DOHH2 (cell line): ENCODE measurements at regions not wholly inside any gene's neighbourhood (a gene's known extent, or its start where the extent isn't known, plus 50 kb on each side); places are given as distances from the start of the nearest gene placed in this dataset.

Source experiments
- H3F3A ChIP-seq: fragments of 200-600 bp; sonication (generic), shearing (Covaris generic); 2 replicates; pipeline ENCODE4 v1.6.0; 2016; ENCODE audit warnings: antibody characterized with exemption, mild to moderate bottlenecking; ENCODE audit not compliant: control insufficient read depth, insufficient read depth
- H3K27ac ChIP-seq: fragments of 200-600 bp; sonication (generic); 2 replicates; pipeline ENCODE4 v1.5.1; 2014; ENCODE audit warnings: low read depth, mild to moderate bottlenecking, low read length, moderate library complexity
- H3K27me3 ChIP-seq: fragments of 200-600 bp; sonication (generic); 2 replicates; pipeline ENCODE4 v1.6.1; 2014; ENCODE audit warnings: mild to moderate bottlenecking, low read length, mixed read lengths; ENCODE audit not compliant: control insufficient read depth
- H3K36me3 ChIP-seq: fragments of 200-600 bp; sonication (generic); 2 replicates; pipeline ENCODE4 v1.6.1; 2014; ENCODE audit warnings: mild to moderate bottlenecking, low read length, moderate library complexity, mixed read lengths; ENCODE audit not compliant: control insufficient read depth
- H3K4me1 ChIP-seq: fragments of 200-600 bp; sonication (generic); 2 replicates; pipeline ENCODE4 v1.6.1; 2014; ENCODE audit warnings: mild to moderate bottlenecking, low read length, mixed read lengths; ENCODE audit not compliant: control insufficient read depth
- H3K4me2 ChIP-seq: fragments of 200-600 bp; sonication (generic); 2 replicates; pipeline ENCODE4 v1.6.0; 2014; ENCODE audit warnings: mild to moderate bottlenecking, low read length, moderate library complexity
- H3K4me3 ChIP-seq: fragments of 200-600 bp; sonication (generic); 2 replicates; pipeline ENCODE4 v1.5.1; 2014; ENCODE audit warnings: mild to moderate bottlenecking, low read length, mixed read lengths
- H3K79me2 ChIP-seq: fragments of 200-600 bp; sonication (generic); 2 replicates; pipeline ENCODE4 v1.6.1; 2014; ENCODE audit warnings: mild to moderate bottlenecking, low read length, mixed read lengths; ENCODE audit not compliant: control insufficient read depth
- H3K9me2 ChIP-seq: fragments of 200-600 bp; sonication (generic); replicated peaks from 2 replicates; pipeline ENCODE4 v1.6.1; 2014; ENCODE audit warnings: mild to moderate bottlenecking, low read length, mixed read lengths; ENCODE audit not compliant: control insufficient read depth
- H3K9me3 ChIP-seq: fragments of 200-600 bp; sonication (generic); 2 replicates; pipeline ENCODE4 v1.6.1; 2014; ENCODE audit warnings: antibody characterized with exemption, low read length, mixed read lengths; ENCODE audit not compliant: control insufficient read depth, insufficient read depth
- H4K20me1 ChIP-seq: fragments of 200-600 bp; sonication (generic); 2 replicates; pipeline ENCODE4 v1.6.0; 2014; ENCODE audit warnings: low read depth, mild to moderate bottlenecking, antibody characterized with exemption, low read length, moderate library complexity; ENCODE audit not compliant: control insufficient read depth, insufficient read depth
- EZH2phosphoT487 ChIP-seq: fragments of 200-600 bp; sonication (generic); IDR thresholded peaks from 2 replicates; pipeline ENCODE4 v1.6.1; 2017; ENCODE audit warnings: borderline replicate concordance, mild to moderate bottlenecking, antibody characterized with exemption, low read length, moderate library complexity, mixed read lengths
- TF ChIP-seq, protein P1 (sequence below): fragments of 200-600 bp; sonication (generic); IDR thresholded peaks from one replicate; pipeline ENCODE4 v1.5.1; 2014; ENCODE audit warnings: antibody characterized with exemption, mild to moderate bottlenecking, low read depth, low read length; ENCODE audit not compliant: poor library complexity, severe bottlenecking

DNA sequence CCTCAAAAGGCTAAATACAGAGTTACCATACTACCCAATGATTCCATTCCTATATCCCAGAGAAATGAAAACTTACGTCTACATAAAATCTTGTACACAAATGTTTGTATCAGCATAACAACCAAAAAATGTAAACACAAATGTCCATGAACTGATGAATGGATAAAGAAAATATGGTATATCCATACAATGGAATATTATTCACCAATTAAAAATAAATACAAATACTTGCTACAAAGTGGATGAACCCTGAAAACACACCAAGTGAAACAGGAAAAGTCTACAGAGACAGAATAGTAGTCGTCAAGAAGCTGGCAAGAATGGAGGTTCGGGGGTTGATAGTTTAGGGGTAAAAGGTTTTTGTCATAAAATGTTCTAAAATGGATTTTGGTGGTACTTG lies 54.0 kb upstream of the ANKRD28 start:
- H3K27me3 ChIP-seq: no peaks in the 10 kb centered on the region
- H4K20me1 ChIP-seq: peaks cover 2% of the 10 kb centered on the region; the same call in 1 of the 2 replicates
- H3F3A ChIP-seq: no peaks in the 10 kb centered on the region
- H3K9me2 ChIP-seq: no peaks in the 10 kb centered on the region
- H3K36me3 ChIP-seq: peaks cover 50% of the 10 kb centered on the region
- H3K27ac ChIP-seq: no peak overlapping the region
- H3K79me2 ChIP-seq: peaks cover 98% of the 10 kb centered on the region
- peaks cover 11% of the 10 kb centered on the region; the same call in 1 of the 2 replicates for H3K9me3 ChIP-seq
- H3K4me1 ChIP-seq: peaks cover 5% of the 10 kb centered on the region
- TF ChIP-seq, protein P1, sequence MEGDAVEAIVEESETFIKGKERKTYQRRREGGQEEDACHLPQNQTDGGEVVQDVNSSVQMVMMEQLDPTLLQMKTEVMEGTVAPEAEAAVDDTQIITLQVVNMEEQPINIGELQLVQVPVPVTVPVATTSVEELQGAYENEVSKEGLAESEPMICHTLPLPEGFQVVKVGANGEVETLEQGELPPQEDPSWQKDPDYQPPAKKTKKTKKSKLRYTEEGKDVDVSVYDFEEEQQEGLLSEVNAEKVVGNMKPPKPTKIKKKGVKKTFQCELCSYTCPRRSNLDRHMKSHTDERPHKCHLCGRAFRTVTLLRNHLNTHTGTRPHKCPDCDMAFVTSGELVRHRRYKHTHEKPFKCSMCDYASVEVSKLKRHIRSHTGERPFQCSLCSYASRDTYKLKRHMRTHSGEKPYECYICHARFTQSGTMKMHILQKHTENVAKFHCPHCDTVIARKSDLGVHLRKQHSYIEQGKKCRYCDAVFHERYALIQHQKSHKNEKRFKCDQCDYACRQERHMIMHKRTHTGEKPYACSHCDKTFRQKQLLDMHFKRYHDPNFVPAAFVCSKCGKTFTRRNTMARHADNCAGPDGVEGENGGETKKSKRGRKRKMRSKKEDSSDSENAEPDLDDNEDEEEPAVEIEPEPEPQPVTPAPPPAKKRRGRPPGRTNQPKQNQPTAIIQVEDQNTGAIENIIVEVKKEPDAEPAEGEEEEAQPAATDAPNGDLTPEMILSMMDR: no peak
- no peak for TF ChIP-seq EZH2phosphoT487
- H3K4me3 ChIP-seq: no peak overlapping the region
- H3K4me2 ChIP-seq: no peak overlapping the region

DNA sequence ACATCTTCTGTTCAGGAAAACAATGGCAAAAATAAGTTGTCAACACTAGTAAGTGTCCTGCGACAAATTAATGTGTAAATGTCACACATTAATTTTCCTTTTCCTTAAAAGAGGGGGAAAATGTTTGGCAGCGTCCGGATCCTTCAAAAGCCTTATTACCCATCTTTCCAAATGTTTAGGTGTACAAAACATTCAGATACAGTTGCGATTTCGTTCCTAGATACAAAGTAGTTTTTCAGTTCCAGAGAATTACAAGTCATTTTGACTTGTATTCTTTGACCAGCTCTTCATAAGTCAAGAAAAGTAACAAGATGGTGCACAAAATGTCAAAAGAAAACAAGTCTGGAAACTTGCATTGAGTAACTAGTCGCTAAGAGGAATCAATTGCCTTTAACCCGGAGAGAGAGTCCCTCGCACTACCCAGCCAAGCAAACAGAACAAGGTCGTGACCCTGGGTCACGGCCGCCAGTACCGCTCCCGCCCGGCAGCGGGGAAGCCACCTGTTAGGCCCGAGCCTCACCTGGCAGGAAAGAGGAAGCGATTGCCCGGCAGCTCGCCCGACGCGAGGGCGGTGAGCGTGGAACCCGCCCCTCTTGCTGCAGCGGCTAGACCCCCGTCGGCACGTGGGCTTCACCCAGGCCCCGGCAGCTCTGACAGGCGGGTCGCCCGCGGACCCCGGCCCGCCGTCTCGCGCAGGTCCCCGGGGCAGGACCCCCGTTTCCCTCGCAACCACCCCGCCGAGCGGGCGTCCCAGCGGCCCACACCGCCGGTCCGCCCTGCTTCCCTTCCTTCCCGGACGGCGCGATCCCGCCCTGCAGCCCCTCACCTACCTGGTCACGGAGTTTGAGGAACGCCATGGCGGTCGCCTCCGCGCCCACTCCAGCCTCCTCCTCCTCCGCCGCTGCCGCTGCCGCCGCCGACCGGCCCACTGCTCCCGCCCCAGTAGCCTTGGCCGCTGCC lies 61.0 kb upstream of the ANKRD28 start:
- H3K27me3 ChIP-seq: no peaks in the 10 kb centered on the region
- H3K36me3 ChIP-seq: peaks cover 42% of the 10 kb centered on the region
- no peaks in the 10 kb centered on the region for H3K9me2 ChIP-seq
- H3K79me2 ChIP-seq: peaks cover 87% of the 10 kb centered on the region
- H3K4me2 ChIP-seq: peak overlapping the region; percentile 69
- 0 out of 2 replicates have a peak, but pooled peaks cover 4% of the 10 kb centered on the region for H4K20me1 ChIP-seq
- peak overlapping the region; percentile 87 for H3K4me3 ChIP-seq
- peak overlapping the region; percentile 72 for H3K27ac ChIP-seq
- TF ChIP-seq, protein P1: no peak
- no peak for TF ChIP-seq EZH2phosphoT487
- H3K4me1 ChIP-seq: peaks cover 41% of the 10 kb centered on the region
- H3K9me3 ChIP-seq: peaks cover 4% of the 10 kb centered on the region; the same call in 1 of the 2 replicates
- no peaks in the 10 kb centered on the region; the same call in 1 of the 2 replicates for H3F3A ChIP-seq

DNA sequence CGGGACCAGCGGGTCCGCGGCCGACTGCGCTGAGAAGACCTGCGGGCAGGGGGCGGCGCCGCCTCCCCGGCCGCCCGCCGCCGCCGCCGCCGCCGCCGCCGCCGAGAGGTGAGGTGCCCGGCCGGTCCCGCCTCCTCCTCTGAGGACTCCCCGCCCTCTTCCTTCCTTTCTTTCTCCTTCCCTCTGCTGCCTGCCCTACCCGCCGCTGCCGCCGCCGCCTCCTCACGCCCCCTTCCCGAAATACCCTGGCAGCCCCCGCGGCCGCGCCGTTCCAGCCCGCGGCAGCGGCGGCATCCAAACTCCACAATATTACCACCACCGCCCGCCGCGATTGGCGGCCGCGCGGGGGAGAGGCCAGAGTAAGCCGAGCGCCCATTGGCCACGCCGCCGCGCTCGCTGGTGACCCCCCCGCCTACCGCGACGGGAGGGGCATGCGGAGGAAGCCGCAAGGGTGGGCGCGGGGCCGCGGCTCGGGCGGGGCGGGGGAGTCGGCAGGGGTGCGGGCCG lies 61.8 kb upstream of the ANKRD28 start:
- TF ChIP-seq EZH2phosphoT487: no peak
- TF ChIP-seq, protein P1: no peak
- peaks cover 37% of the 10 kb centered on the region for H3K36me3 ChIP-seq
- H3K4me2 ChIP-seq: peak overlapping the region; percentile 77; the same call in 1 of the 2 replicates
- H3K27ac ChIP-seq: peak overlapping the region; percentile 72
- 0 out of 2 replicates have a peak, but pooled peaks cover 4% of the 10 kb centered on the region for H4K20me1 ChIP-seq
- peaks cover 4% of the 10 kb centered on the region; the same call in 1 of the 2 replicates for H3K9me3 ChIP-seq
- peaks cover 41% of the 10 kb centered on the region for H3K4me1 ChIP-seq
- H3K9me2 ChIP-seq: no peaks in the 10 kb centered on the region
- peak overlapping the region; percentile 87 for H3K4me3 ChIP-seq
- H3K27me3 ChIP-seq: no peaks in the 10 kb centered on the region
- H3F3A ChIP-seq: no peaks in the 10 kb centered on the region; the same call in 1 of the 2 replicates
- H3K79me2 ChIP-seq: peaks cover 80% of the 10 kb centered on the region
